GM19397 (cell line): ENCODE measurements at regions not wholly inside any gene's neighbourhood (a gene's known extent, or its start where the extent isn't known, plus 50 kb on each side); places are given as distances from the start of the nearest gene placed in this dataset.

Experiments
- ATAC-seq: cut with Tn5 transposase; IDR thresholded peaks from one replicate; pipeline ENCODE4 v1.9.1; 2021; ENCODE audit warnings: mild to moderate bottlenecking, moderate library complexity; ENCODE audit not compliant: unreplicated experiment

- no peak for ATAC-seq
Observed at GRCh38 chrX:97666890-97667289, 783.2 kb downstream of the RPA4 start.

DNA sequence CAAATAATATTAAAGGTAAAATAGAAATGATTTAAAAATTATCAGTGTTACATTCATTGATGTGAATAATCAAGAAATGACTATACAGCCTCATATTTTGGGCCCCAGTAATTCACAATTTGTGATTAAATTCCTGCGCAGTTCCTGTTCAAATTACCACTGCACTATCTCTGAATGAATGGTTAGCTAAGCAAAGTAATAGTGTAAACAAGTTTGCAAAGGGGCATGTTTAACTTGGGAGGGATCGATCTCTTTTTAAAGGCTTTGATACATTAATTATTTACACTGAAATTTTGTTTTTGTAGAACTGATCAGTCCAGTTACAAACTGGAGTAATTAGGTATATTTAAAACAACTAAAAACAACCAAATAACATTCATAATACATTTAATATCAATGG, 784.4 kb downstream of the RPA4 start:
- ATAC-seq = no peak

DNA sequence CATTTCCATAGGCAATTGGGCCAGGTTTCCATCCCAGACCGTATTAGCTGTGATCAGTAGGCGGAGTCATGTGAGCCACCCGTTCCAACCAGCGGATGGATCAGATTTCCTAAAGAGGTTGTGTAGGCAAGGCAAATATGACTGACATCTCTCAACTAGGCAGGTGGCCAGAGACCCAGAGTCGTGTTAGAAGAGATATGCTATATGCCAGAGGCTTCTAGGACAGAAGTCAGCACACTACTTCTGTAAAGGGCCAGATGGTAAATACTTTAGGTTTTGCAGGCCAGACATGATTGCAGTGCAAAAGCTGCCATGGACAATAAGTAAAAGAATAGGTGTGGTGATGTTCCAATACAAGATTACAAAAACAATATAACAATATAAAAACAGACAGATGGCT, 788.4 kb downstream of the RPA4 start:
- no peak for ATAC-seq

DNA sequence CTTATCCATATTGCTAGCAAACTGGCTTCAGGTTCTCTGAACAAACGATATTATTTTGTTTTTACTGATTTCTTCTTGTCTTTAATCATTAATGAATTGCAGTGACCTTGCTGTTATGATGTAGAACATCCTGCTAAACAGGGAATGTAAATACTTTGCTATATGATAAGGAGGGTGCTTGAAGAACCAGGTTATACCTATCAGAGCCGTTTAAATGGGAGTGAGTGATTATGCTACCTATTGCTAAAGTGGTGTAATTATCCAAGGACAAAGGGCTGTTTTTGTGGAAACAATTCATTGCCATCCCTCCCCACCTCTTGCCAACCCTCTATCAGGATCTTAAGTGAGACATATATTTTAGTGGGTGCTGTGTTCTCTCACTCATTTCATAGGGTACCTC, 788.9 kb downstream of the RPA4 start:
- no peak for ATAC-seq

DNA sequence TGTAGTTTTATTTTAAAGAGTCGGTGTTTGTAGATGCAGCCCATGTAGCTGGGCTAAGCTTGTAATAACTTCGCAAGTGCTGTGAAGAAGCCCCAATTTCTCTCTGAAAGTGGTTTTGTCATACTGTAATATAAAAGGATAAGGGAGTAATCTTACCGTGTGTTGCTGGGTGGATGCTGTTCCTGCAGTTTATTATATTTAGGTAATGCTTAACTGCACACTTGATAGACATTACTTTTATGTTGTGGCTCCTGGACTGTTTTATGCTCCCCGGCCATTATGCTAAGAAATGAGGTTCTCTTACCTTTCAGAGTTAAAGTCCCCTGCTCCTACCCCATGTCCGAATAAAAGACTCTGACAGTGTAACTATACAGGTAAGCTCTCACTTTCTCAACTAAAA, 789.4 kb downstream of the RPA4 start:
- ATAC-seq = no peak

- no peak for ATAC-seq
Observed at GRCh38 chrX:97682991-97683840, 799.5 kb downstream of the RPA4 start.

GRCh38 chrX:97685753-97686152, 802.0 kb downstream of the RPA4 start:
- no peak for ATAC-seq

DNA sequence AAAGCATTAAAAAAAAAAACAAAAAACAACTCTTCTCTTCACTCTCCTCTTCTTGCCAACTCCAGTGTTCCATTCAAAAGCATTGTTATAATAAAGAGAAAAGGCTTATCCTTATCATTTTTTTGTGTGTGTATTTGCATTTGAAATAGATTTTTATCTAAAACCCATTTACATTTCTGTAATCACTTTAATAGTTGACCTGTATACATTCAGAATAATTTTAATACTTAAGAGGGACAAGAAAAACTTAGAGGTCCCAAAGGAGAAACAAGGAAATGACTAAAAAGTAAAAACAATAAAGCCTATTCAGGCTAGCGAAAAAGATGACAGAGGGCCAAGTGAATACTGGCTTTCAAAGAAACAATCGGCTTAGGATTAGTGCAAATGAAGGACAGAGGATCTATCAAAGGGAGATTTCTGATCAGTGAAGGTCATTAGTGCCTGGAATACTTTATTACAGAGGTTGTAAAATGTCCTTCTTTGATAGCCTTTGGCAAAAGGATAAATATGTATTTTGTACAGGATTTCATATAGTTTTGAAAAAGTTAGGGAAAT, 808.3 kb downstream of the RPA4 start:
- no peak for ATAC-seq

GRCh38 chrX:97692575-97692974, 808.9 kb downstream of the RPA4 start:
- no peak for ATAC-seq

GRCh38 chrX:97700547-97700946, 816.8 kb downstream of the RPA4 start:
- no peak for ATAC-seq

GRCh38 chrX:97704474-97704873, 820.8 kb downstream of the RPA4 start:
- no peak for ATAC-seq

DNA sequence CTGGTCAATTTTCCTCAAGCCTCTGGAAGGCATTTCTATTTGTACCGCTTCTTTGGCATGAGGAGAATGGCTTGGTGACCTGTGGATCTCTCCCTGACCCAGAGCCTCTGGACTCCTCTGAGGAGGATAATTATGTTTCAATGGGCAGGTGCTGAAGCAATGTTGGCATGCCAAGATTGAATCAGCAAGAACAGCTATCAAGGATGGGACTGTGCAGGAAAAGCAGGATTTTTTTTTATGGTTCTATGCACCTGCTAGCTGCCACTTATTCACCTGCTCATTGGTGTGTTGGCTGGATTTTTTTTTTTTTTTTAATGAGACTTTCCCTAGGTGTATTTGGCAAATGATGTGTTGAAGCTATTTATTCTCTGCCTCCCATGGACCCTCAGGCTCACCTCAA, 821.2 kb downstream of the RPA4 start:
- ATAC-seq = no peak

GRCh38 chrX:97705936-97706335, 822.2 kb downstream of the RPA4 start:
- no peak for ATAC-seq

DNA sequence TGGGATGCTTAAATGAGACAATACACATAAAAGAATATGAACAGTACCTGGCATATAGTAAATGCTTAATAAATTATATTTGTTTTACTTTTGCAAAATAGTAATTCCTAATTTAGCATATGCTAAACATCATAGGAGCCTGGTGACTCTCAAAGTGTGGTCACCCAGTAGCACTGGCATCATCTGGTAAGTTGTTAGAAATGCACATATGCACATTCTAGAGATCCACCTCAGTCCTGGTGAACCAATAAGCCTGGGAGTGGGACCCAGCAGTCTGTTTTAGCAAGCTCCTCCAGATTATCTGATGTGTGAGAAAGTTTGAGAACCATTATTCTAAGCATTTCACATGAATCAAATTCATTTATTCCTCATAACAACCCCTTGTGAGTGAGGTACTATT, 830.4 kb downstream of the RPA4 start:
- no peak for ATAC-seq

DNA sequence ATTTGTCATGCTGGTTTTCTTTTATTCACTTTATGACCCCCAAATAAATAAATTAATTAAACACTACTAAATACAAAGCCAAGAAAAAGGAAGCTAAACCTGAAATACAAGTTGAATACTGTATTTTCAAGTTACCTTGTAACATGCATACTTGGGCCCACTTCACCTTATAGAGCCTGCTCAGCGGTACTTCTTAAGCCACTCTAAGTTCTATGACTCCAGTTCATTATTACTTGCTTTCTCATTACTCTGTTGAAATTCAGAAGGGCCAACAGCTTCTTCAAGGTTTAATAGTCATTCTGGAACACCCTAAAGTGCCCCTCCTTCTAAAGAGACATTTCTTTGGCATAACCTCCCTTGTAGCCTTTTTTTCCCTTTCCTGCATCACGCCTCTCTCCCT, 844.5 kb downstream of the RPA4 start:
- no peak for ATAC-seq

DNA sequence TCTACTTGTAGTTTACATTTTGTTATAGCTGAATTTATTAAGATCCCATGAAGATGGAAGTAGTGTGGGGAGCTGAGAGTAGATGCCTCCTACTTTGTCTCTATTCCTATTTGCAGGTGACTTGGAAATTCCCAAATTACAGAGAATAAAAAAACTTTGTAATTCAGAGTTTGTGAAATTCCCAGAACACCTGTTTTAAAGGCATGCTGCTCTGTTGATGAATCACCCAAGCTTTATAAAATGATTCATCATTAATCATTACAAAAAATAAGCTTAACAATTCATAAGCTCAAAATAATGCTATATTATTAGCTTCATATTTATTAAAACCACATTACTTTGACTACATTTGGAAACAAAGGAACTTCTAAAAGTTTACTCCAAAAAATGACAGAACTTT, 856.3 kb downstream of the RPA4 start:
- no peak for ATAC-seq

DNA sequence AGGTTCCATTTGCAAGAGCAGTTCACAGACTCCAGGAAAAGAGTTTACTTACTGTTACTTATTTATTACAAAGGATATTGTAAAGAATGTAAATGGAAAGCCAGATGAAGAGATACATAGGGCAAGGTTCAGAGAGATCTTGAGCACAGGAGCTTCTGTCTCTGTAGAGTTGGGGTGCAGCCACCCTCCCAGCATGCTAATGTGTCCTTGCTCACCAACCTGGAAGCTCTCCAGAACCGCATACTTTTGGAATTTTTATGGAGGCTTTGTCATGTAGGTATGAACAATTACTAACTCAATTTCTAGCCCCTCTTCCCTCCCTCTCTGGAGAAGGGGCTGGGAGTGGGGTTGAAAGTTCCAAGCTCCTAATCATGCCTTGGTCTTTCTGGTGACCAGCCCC, 857.2 kb downstream of the RPA4 start:
- ATAC-seq = no peak

DNA sequence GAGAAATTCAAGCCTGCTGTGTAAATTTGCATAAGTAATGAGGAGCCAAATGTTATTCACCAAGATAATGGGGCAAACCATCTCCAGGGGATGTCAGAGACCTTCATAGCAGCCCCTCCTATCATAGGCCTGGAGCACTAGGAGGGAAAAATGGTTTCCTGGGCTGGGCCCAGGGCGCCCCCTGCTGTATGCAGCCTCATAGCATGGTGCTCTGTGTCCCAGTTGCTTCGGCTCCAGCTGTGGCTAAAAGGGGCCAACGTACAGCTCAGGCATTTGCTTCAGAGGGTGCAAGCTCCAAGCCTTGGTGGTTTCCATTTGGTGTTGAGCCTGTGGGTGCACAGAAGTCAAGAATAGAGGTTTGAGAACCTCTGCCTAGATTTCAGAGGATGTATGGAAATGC, 859.3 kb downstream of the RPA4 start:
- ATAC-seq = no peak

- no peak for ATAC-seq
Observed at GRCh38 chrX:97747346-97747745, 863.6 kb downstream of the RPA4 start.

- no peak for ATAC-seq
Observed at GRCh38 chrX:97751016-97751415, 867.3 kb downstream of the RPA4 start.

GRCh38 chrX:97751735-97752134, 868.0 kb downstream of the RPA4 start:
- no peak for ATAC-seq

- no peak for ATAC-seq
Observed at GRCh38 chrX:97756879-97757278, 873.2 kb downstream of the RPA4 start.

DNA sequence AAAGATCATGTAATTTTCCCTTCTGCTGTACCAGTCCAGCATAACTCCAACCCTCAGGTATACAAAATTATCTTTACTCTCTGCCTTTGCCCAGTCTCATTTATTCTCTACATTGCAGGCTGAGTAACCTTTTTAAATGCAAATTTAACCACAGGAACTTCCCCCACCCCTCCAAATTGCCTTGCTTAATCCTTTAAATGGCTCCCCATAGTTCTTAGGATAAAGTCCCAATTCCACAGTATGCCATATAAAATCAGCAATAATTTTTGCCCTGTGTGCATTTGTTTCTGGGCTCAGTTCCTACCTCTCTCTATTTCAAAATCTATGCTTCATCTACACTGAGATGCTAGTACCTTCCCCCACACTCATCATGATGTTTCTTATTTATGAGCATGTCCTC, 879.7 kb downstream of the RPA4 start:
- ATAC-seq = no peak
